ENCODE measurements at regions not wholly inside any gene's neighbourhood (a gene's known extent, or its start where the extent isn't known, plus 50 kb on each side); places are given as distances from the start of the nearest gene placed in this dataset.

DNA sequence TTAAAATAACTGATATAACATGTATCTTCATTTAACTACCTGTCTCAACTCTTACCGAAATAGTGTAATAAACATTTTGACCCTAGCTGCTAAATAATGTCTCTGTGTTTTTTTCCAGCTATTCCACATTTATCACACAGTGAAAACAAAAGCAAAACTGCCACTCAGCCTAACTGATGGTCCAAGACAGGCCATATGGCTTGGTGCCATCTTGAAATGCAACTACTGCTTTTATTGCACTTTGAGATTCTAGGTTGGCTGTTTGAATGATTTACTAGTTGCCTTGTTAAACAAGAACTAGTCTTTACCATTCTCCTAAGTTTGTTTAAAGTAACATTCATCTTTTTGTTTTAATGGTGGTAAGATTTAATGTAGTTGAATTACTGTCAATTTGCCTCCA lies 739.8 kb downstream of the TFAP2A start:
- no peak overlapping the region for H3K9ac ChIP-seq (ENCODE audit: extremely low read depth, low read length, poor library complexity, severe bottlenecking)
- H3K36me3 Mint-ChIP-seq (ENCODE audit: low read depth), result no peaks in the 10 kb centered on the region
- no peaks in the 10 kb centered on the region for H3K4me1 ChIP-seq (ENCODE audit: control insufficient read depth, insufficient read depth, low read length)
- WGBS, 2 experiments (ENCODE audit: insufficient coverage in 1 of 2, insufficient read length in 1 of 2), result 92 to 100% methylated on average over 1 of the region's 1 CpG
- no peak overlapping the region for H3K4me3 Mint-ChIP-seq
- no peak overlapping the region for H3K27ac Mint-ChIP-seq
- DNase-seq, result no peak
- H3K9me3 ChIP-seq (ENCODE audit: control insufficient read depth, low read length), result peaks cover 7% of the 10 kb centered on the region
- TF ChIP-seq CTCF (conservative IDR thresholded peaks at IDR 0.05), result no peak
- peaks cover 5% of the 10 kb centered on the region for H3K9me3 Mint-ChIP-seq
- H3K36me3 ChIP-seq (ENCODE audit: control insufficient read depth, insufficient read depth, low read length), result no peaks in the 10 kb centered on the region
- no peaks in the 10 kb centered on the region for H3K4me1 Mint-ChIP-seq
- no peaks in the 10 kb centered on the region for H3K27me3 Mint-ChIP-seq (ENCODE audit: insufficient read depth)
- no peak overlapping the region for H3K27ac ChIP-seq (ENCODE audit: low read depth, low read length)
- H3K4me3 ChIP-seq (ENCODE audit: low read length), result no peak overlapping the region
- H3K27me3 ChIP-seq (ENCODE audit: control insufficient read depth, insufficient read depth, low read length, poor library complexity, severe bottlenecking), result no peaks in the 10 kb centered on the region

DNA sequence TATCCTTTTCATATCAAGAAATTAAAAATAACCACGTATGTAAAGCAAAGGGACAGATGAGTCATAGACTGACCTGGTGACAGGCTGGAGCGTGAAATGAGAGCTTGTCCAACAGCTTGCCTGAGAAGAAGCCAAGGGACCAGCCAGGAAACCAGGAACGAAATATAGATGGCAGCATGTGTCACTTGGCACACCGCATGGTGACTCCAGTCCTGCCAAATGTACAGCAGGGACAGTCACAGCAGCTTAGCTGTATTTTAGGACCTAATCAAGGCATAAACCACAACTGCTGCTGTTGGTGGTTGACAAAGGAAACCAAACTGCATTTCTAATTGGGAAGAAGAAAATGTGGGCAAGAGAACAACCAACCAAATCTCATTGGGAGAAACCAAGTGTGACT lies 755.0 kb downstream of the TFAP2A start:
- Mint-ChIP-seq H3K4me3 (no peak overlapping the region), H3K27me3 (ENCODE audit: insufficient read depth) (no peaks in the 10 kb centered on the region), H3K4me1 (no peaks in the 10 kb centered on the region), H3K36me3 (ENCODE audit: low read depth) (no peaks in the 10 kb centered on the region), H3K27ac (no peak overlapping the region), H3K9me3 (no peaks in the 10 kb centered on the region)
- Histone ChIP-seq H3K36me3 (ENCODE audit: control insufficient read depth, insufficient read depth, low read length) (no peaks in the 10 kb centered on the region), H3K27me3 (ENCODE audit: control insufficient read depth, insufficient read depth, low read length, poor library complexity, severe bottlenecking) (no peaks in the 10 kb centered on the region), H3K4me1 (ENCODE audit: control insufficient read depth, insufficient read depth, low read length) (no peaks in the 10 kb centered on the region), H3K9me3 (ENCODE audit: control insufficient read depth, low read length) (no peaks in the 10 kb centered on the region), H3K4me3 (ENCODE audit: low read length) (no peak overlapping the region), H3K27ac (ENCODE audit: low read depth, low read length) (no peak overlapping the region), H3K9ac (ENCODE audit: extremely low read depth, low read length, poor library complexity, severe bottlenecking) (no peak overlapping the region)
- no peak for TF ChIP-seq CTCF (conservative IDR thresholded peaks at IDR 0.05)
- 93 to 95% methylated on average over 3 to 4 of the region's 4 CpGs for WGBS, 2 experiments (ENCODE audit: insufficient coverage in 1 of 2, insufficient read length in 1 of 2)
- no peak for DNase-seq

DNA sequence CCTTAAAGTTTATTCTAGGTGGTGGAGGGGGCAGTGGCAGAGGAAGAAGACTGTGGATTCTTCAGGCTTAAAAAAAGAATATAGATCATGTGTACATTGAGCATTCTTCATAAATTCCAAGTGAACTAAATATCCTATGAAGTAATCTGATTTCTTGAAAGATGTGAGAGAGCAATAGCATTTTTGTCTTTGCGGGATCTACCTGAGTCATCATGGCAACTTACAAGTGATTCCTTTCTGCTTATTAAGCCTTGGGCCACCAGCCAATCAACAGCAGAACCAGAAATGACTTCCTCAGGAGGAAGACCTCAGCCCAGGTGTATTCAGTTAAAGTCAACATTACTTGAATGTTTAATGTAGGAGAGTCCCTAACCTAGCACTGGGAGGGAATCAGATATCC lies 756.9 kb downstream of the TFAP2A start:
- Histone ChIP-seq H3K9me3 (ENCODE audit: control insufficient read depth, low read length) (no peaks in the 10 kb centered on the region), H3K9ac (ENCODE audit: extremely low read depth, low read length, poor library complexity, severe bottlenecking) (no peak overlapping the region), H3K27ac (ENCODE audit: low read depth, low read length) (no peak overlapping the region), H3K27me3 (ENCODE audit: control insufficient read depth, insufficient read depth, low read length, poor library complexity, severe bottlenecking) (no peaks in the 10 kb centered on the region), H3K36me3 (ENCODE audit: control insufficient read depth, insufficient read depth, low read length) (no peaks in the 10 kb centered on the region), H3K4me1 (ENCODE audit: control insufficient read depth, insufficient read depth, low read length) (no peaks in the 10 kb centered on the region), H3K4me3 (ENCODE audit: low read length) (no peak overlapping the region)
- no peak for TF ChIP-seq CTCF (conservative IDR thresholded peaks at IDR 0.05)
- Mint-ChIP-seq H3K4me3 (no peak overlapping the region), H3K27me3 (ENCODE audit: insufficient read depth) (no peaks in the 10 kb centered on the region), H3K4me1 (no peaks in the 10 kb centered on the region), H3K9me3 (no peaks in the 10 kb centered on the region), H3K27ac (no peak overlapping the region), H3K36me3 (ENCODE audit: low read depth) (no peaks in the 10 kb centered on the region)
- DNase-seq, result no peak
- WGBS, 2 experiments (ENCODE audit: insufficient coverage in 1 of 2, insufficient read length in 1 of 2), result 96% methylated on average over 1 of the region's 1 CpG; no CpG with 5 or more reads in 1 of the 2 experiments

All from endodermal cell (in vitro differentiated cells).